Testis (tissue), 2 donors: ENCODE measurements at regions not wholly inside any gene's neighbourhood (a gene's known extent, or its start where the extent isn't known, plus 50 kb on each side); places are given as distances from the start of the nearest gene placed in this dataset.

Source experiments
- DNase-seq: peaks from one replicate; pipeline ENCODE4 v3.0.0-alpha.2; 2019
- H3K27ac ChIP-seq, 2 donors: fragments of 200-600 bp; sonication (generic); one replicate each; pipeline ENCODE4 v1.5.1; 2019
- H3K27me3 ChIP-seq: fragments of 200-600 bp; sonication (generic); one replicate; pipeline ENCODE4 v1.5.1; 2019
- H3K36me3 ChIP-seq: fragments of 200-600 bp; sonication (generic); one replicate; pipeline ENCODE4 v1.5.1; 2017; ENCODE audit warnings: low read depth; ENCODE audit errors: missing control alignments
- H3K4me1 ChIP-seq: fragments of 200-600 bp; sonication (generic); one replicate; pipeline ENCODE4 v1.5.1; 2019
- H3K4me3 ChIP-seq, 2 donors: fragments of 200-600 bp; sonication (generic); one replicate each; pipeline ENCODE4 v1.5.1; 2017 to 2019
- H3K9me3 ChIP-seq: fragments of 200-600 bp; sonication (generic); one replicate; pipeline ENCODE4 v1.5.1; 2017
- CTCF ChIP-seq, 3 experiments: fragments of 450-650 bp in 2 of 3; fragments of 200-600 bp in 1 of 3; sonication (generic) in 1 of 3; IDR thresholded peaks; one replicate each; pipeline ENCODE4 v1.5.1; 2016 to 2019; ENCODE audit warnings: antibody characterized with exemption in 3 of 3, mild to moderate bottlenecking in 2 of 3, moderate library complexity in 1 of 3
- POLR2A ChIP-seq: fragments of 450-650 bp; IDR thresholded peaks from one replicate; pipeline ENCODE4 v1.6.1; 2017; ENCODE audit warnings: antibody characterized with exemption, mild to moderate bottlenecking, moderate library complexity
- WGBS, 2 donors: methylation state at CpG; one replicate each; pipeline ENCODE4 v1.1.5; 2018; 5-methylcytosine and 5-hydroxymethylcytosine counted together
- intact Hi-C: fragments of 100-400 bp; cut with DNase I; formaldehyde crosslinking; loops from one replicate; pipeline ENCODE4 v1.15.1; 2023; ENCODE audit warnings: low total_unique reads

- WGBS, 2 donors, result 36 to 38% methylated on average over 12 of the region's 12 CpGs
- intact Hi-C loops, result no loop called here
- Histone ChIP-seq H3K36me3 (no peaks in the 10 kb centered on the region), H3K27ac (peak overlapping the region; percentile 80 to 82), H3K4me1 (peaks cover 13% of the 10 kb centered on the region), H3K4me3 (no peak overlapping the region), H3K9me3 (no peaks in the 10 kb centered on the region), H3K27me3 (no peaks in the 10 kb centered on the region)
- peak; percentile 90 for DNase-seq
- TF ChIP-seq POLR2A (no peak), CTCF (IDR thresholded peaks at IDR 0.05) (no peak)
These were observed 78.6 kb upstream of the ARMC3 start for GRCh38 chr10:22849077-22849805.

- Histone ChIP-seq H3K9me3 (no peaks in the 10 kb centered on the region), H3K27me3 (no peaks in the 10 kb centered on the region), H3K4me1 (peaks cover 13% of the 10 kb centered on the region), H3K27ac (peak overlapping the region; percentile 80 to 82), H3K36me3 (no peaks in the 10 kb centered on the region), H3K4me3 (no peak overlapping the region)
- TF ChIP-seq POLR2A (no peak), CTCF (IDR thresholded peaks at IDR 0.05) (no peak)
- WGBS, 2 donors, result 90 to 91% methylated on average over 4 of the region's 4 CpGs
- intact Hi-C loops, result no loop called here
- DNase-seq, result no peak
These were observed 79.3 kb upstream of the ARMC3 start for GRCh38 chr10:22848509-22848908.

GRCh38 chr10:22846294-22846693, 81.6 kb upstream of the ARMC3 start:
- WGBS, 2 donors, result 93 to 98% methylated on average over 2 of the region's 2 CpGs
- Histone ChIP-seq H3K9me3 (no peaks in the 10 kb centered on the region), H3K36me3 (no peaks in the 10 kb centered on the region), H3K27ac (no peak overlapping the region), H3K4me3 (no peak overlapping the region), H3K4me1 (peaks cover 13% of the 10 kb centered on the region), H3K27me3 (no peaks in the 10 kb centered on the region)
- intact Hi-C loops, result no loop called here
- DNase-seq, result no peak
- TF ChIP-seq CTCF (IDR thresholded peaks at IDR 0.05) (no peak), POLR2A (no peak)

- Histone ChIP-seq H3K27ac (no peak overlapping the region), H3K36me3 (no peaks in the 10 kb centered on the region), H3K4me1 (no peaks in the 10 kb centered on the region), H3K9me3 (no peaks in the 10 kb centered on the region), H3K27me3 (no peaks in the 10 kb centered on the region), H3K4me3 (no peak overlapping the region)
- intact Hi-C loops, result no loop called here
- TF ChIP-seq POLR2A (no peak), CTCF (IDR thresholded peaks at IDR 0.05) (no peak)
- WGBS, 2 donors, result 78 to 85% methylated on average over 5 of the region's 5 CpGs
- DNase-seq, result no peak
These were observed 88.2 kb upstream of the ARMC3 start for GRCh38 chr10:22839639-22840038.

GRCh38 chr10:22837771-22838170, 90.1 kb upstream of the ARMC3 start:
- no peak overlapping the region for H3K4me3 ChIP-seq
- H3K27me3 ChIP-seq, result no peaks in the 10 kb centered on the region
- H3K36me3 ChIP-seq, result no peaks in the 10 kb centered on the region
- no peak overlapping the region for H3K27ac ChIP-seq
- 47 to 63% methylated on average over 1 of the region's 1 CpG for WGBS, 2 donors
- H3K9me3 ChIP-seq, result no peaks in the 10 kb centered on the region
- intact Hi-C loops, result no loop called here
- H3K4me1 ChIP-seq, result no peaks in the 10 kb centered on the region
- TF ChIP-seq CTCF (IDR thresholded peaks at IDR 0.05) (no peak), POLR2A (no peak)
- DNase-seq, result no peak
